ENCODE measurements at regions not wholly inside any gene's neighbourhood (a gene's known extent, or its start where the extent isn't known, plus 50 kb on each side); places are given as distances from the start of the nearest gene placed in this dataset.

DNA sequence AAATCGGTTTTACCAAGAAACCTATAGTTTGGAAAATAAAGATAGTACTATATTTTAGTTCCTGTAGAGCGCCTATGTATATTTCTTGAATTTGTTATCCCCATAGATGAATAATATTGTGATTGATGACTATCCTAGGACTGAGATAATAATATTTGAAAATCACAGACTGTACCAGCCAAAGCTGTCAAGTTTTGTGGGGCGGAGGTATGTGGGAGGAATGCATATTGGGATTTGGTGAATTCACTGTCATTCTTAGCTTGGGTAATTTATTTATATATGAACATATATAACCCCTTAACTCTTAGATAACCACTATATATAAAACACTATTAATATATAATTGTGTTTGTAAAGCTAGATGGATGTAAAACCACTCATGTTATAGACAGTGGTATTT is 205.5 kb upstream of the ARSJ start:
- no peak for DNase-seq

GRCh38 chr4:114187592-114187991 is 208.1 kb upstream of the ARSJ start:
- no peak for DNase-seq

GRCh38 chr4:114191496-114191895 is 212.0 kb upstream of the ARSJ start:
- no peak for DNase-seq

GRCh38 chr4:114192854-114193253 is 213.4 kb upstream of the ARSJ start:
- DNase-seq: no peak

DNA sequence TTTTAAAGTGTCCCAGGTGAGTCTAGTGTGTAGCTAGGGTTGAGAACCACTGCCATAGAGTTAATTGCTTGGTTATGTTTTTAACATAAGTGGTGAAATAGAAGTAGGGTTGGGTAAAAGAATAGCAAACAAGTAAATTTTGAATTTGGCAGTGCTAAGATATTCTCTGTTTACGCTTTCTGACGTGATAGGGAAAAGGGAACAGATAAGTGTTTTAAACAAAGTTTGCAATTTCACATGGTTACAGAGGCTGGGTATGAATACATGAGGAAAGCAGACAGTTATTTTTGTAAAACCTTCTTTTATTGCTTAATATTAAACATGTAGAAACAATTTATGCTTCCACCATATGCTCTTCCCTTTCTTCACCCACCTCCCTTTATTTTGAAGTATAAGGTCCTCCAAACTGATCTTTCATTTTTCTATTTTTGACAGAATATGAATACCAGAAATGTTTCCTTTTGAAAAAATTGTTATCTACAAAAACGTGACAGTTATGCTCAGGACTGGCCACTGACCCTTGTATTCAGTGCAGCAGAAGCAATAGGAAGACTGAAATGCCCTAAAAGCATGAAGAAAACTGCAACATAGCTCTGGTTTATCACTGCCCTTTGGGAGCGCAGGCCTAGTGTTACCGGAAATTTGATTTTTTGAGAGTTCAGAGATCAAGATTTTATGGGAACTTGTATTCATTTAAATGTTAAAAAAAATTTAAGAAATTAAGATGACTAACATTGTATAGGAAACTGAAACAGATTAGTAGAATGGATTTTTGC is 214.4 kb upstream of the ARSJ start:
- DNase-seq: no peak

- DNase-seq: no peak
Measured at GRCh38 chr4:114196606-114197005, 217.2 kb upstream of the ARSJ start.

DNA sequence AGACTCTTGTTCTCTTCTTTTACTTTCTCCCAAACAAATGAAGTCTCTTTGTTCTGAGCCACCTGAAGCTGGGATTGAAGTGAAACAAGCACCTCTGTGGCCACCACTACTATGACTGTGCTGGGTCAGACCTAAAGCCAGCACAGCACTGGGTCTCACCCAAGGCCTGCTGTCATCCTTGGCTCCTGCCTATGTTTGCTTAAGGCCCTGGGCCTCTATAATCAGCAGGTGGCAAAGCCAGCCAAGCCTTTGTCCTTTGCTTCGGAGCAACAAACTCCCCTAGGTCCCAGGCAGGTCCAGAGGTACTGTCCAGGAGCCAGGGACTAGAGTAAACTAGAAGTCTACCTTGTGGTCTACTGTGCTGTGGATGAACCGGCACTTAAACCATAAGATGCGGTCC is 220.6 kb upstream of the ARSJ start:
- DNase-seq: no peak

GRCh38 chr4:114205261-114205660 is 225.8 kb upstream of the ARSJ start:
- DNase-seq: no peak

- no peak for DNase-seq
Measured at GRCh38 chr4:114208574-114209151, 229.2 kb upstream of the ARSJ start.

- no peak for DNase-seq
Measured at GRCh38 chr4:114209584-114209983, 230.1 kb upstream of the ARSJ start.

DNA sequence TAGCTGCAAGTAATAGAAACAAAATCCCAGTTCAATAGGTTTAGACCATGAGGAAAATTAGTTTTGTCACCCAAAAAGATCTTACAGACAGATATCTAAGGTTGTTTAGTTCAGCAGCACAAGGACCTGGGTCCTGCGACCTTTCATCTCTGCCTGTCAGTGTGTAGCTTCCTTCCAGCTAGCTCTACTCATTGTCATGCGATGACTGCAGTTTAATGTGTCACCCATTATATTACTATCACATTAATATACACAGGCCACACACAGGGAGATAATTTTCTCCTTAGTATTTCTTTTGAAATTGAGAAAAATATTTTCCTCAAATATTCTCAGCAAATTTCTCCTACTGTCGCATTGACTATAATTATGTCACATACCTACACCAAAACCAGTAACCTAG is 232.1 kb upstream of the ARSJ start:
- no peak for DNase-seq

DNA sequence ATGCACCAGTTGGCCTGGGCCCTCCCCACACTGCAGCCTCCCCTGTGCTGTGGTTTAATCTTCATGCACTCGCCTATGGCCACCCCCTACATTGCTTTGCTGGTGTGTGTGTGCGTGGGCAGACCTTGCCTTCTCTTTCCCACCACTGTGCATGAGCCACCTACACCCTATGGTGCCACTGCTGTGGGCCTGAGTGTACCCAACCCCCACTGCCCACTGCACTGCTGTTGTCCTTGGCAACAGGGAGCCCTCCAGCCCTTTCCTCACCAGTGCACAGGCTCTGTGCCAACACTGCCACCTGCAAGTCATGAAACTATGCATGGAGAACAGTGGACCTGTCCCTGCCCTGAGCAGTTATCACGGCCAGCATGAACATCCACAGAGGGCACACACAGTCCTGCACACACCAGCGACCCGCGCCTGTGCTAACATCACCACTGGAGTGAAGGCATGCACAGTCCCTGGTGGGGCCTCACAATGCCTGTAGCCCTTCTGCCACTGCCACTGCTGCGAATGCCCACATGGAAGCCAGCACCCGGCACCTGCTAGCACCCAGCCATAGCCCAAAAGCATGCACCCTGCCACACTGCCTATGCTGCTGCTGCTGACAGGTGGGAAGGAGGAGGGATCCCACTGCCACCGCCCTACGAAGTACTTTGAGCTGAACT is 237.8 kb upstream of the ARSJ start:
- no peak for DNase-seq

DNA sequence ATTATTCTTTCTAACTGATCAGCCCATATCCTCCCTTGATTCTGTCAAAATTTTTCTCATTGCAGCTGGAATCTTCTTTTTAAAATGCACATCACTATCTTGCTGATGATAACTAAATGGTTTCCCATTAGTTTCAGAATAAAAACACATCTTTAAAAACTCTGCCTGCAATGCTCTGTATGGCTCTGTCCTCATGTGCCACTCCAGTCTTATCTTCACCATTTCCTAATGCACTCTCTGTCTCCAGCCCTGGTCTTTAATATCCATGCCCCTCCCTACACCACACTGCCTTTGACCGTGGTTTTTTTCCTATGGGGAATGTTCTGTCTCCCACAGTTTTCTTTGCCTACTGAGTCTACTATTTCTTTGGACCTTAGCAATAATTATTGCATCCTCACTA is 244.1 kb upstream of the ARSJ start:
- no peak for DNase-seq

- DNase-seq: no peak
Measured at GRCh38 chr4:114225436-114225835, 246.0 kb upstream of the ARSJ start.

GRCh38 chr4:114226179-114226578 is 246.7 kb upstream of the ARSJ start:
- DNase-seq: no peak

DNA sequence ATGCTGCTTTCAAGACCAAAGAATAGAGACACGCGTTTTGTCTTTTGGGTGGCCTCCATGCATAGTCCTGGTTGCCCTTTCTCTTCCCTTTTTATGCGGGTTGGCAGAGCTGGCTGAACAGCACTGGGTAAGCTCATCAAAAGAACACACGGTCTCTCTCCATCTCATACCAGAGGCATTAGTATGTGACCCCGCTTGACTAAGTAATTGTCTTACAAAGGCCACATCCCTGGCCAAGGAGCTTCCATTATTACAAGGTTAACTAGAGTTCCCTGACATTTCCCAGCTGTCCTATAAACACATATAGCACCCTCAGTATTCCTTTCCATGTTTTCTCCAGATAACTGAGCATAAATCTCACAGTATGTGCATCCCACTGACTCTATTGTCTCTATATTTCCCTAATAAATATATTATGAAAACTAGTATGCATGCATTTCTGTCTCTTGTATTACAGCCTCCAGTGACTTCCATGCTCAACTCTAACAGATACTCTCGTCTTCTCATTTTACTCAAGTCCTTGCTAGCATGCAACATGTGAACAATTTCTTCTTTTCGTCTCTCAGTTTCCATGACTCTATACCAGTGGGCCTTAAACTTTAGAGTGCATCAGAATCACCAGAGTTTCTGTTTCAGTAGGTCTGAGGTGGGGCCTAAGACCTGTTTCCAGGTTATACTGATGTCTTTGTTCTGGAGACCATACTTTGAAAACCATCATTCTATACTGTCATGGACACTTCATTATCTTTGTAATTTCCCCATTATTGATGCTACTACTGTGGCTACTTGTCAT is 247.7 kb upstream of the ARSJ start:
- no peak for DNase-seq

GRCh38 chr4:114229706-114230105 is 250.3 kb upstream of the ARSJ start:
- no peak for DNase-seq

- no peak for DNase-seq
Measured at GRCh38 chr4:114236171-114236769, 256.8 kb upstream of the ARSJ start.

- no peak for DNase-seq
Measured at GRCh38 chr4:114237997-114238396, 258.6 kb upstream of the ARSJ start.

DNA sequence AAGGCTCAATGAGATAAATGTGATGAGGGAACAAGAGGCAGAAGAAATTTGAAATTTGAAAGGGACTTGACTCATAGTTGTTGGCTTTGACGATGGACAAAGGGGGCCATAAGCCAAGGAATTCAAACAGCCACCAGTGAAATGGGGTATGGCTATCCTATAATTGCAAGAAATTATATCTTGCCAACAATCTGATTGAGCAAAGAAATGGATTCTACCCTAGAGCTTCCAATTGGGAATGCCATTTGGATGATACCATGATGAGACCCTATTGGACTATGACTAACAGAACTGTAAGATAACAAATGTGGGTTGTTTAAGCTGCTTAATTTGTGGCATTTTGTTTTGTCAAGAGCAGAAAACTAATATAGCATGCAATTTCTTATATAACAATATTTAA is 270.1 kb upstream of the ARSJ start:
- DNase-seq: no peak

- DNase-seq: no peak
Measured at GRCh38 chr4:114249976-114250375, 270.5 kb upstream of the ARSJ start.

DNA sequence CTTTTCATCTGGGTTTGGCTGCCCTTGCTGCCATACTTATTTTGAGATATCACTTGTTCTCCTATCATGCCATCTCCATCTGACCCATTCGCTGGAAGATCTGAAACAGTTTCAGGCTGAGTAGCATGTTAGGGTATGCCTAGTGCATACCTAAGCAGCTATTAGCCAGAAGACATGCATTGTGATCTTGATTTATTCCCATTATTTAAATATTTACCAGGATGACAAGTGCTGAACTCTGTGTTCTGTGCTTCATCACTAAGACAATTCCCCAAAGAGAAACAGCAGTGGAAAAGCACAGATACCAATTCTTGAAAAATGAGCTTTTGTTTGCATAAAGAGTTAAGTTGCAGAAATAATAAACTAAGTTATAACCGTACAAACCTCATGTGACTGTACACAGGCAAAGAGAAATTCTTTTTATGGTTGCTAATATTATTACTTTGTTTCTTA is 271.0 kb upstream of the ARSJ start:
- DNase-seq: no peak

DNA sequence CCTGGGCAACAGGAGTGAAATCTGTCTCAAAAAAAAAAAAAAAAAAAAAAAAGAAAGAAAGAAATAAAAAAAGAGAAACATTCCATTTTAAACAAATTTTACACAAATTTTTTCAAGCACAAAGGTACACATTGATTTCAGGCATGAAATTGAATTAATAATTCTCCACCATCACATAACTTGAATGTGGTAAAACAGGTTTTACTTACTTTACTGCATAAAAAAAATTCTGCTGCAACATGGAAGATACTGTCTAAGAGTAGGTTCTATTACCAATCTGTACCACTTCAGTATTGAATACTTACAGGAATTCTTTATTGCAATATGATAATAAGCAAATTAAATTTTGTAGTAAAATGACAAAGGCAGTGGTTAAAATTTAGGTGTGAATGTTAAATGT is 271.6 kb upstream of the ARSJ start:
- DNase-seq: no peak

Measured in hematopoietic multipotent progenitor cell treated with erythropoietin and hydrocortisone succinate and interleukin-3 and kit ligand, for 8 days (in vitro differentiated cells).